Spleen (tissue), 11 donors: ENCODE measurements at regions not wholly inside any gene's neighbourhood (a gene's known extent, or its start where the extent isn't known, plus 50 kb on each side); places are given as distances from the start of the nearest gene placed in this dataset.

ENCODE experiments used
- DNase-seq: peaks from one replicate; pipeline ENCODE4 v3.0.0-alpha.2; 2020
- H3K27ac ChIP-seq, 8 donors: fragments of 200-600 bp; sonication (generic) in 7 of 8; 1 replicate in 4 of 8; 2 replicates in 4 of 8; pipeline versions ENCODE4 v1.5.0 to v1.8.0; 2016 to 2021; ENCODE audit warnings: inconsistent platforms in 4 of 8, mild to moderate bottlenecking in 4 of 8, moderate library complexity in 1 of 8
- H3K27me3 ChIP-seq, 7 donors: fragments of 200-600 bp; sonication (generic) in 6 of 7; replicated peaks in 1 of 7; 1 replicate in 4 of 7; 2 replicates in 3 of 7; pipeline versions ENCODE4 v1.5.0 to v1.8.0; 2016 to 2021; ENCODE audit warnings: inconsistent platforms in 3 of 7, mild to moderate bottlenecking in 1 of 7
- H3K36me3 ChIP-seq, 6 donors: fragments of 200-600 bp; sonication (generic) in 5 of 6; 1 replicate in 4 of 6; 2 replicates in 2 of 6; pipeline versions ENCODE4 v1.5.0 to v1.8.0; 2016 to 2021; ENCODE audit warnings: inconsistent platforms in 2 of 6
- H3K4me1 ChIP-seq, 6 donors: fragments of 200-600 bp; sonication (generic) in 5 of 6; 1 replicate in 3 of 6; 2 replicates in 3 of 6; pipeline versions ENCODE4 v1.5.0 to v1.8.0; 2016 to 2021; ENCODE audit warnings: inconsistent platforms in 3 of 6
- H3K4me3 ChIP-seq, 8 donors: fragments of 200-600 bp; sonication (generic) in 7 of 8; 1 replicate in 4 of 8; 2 replicates in 4 of 8; pipeline versions ENCODE4 v1.5.0 to v1.8.0; 2016 to 2021; ENCODE audit warnings: inconsistent platforms in 4 of 8, mild to moderate bottlenecking in 4 of 8, moderate library complexity in 2 of 8
- H3K9me3 ChIP-seq, 8 donors: fragments of 200-600 bp; sonication (generic) in 7 of 8; 1 replicate in 4 of 8; 2 replicates in 4 of 8; pipeline versions ENCODE4 v1.5.0 to v1.8.0; 2016 to 2021; ENCODE audit warnings: inconsistent platforms in 4 of 8
- CTCF ChIP-seq, 11 experiments: fragments of 200-600 bp in 7 of 11; fragments of 450-650 bp in 4 of 11; sonication (generic) in 4 of 11; IDR thresholded peaks in 8 of 11; conservative IDR thresholded peaks in 3 of 11; 1 replicate in 7 of 11; 2 replicates in 4 of 11; pipeline versions ENCODE4 v1.4.0 to v1.8.0; 2016 to 2021; ENCODE audit warnings: antibody characterized with exemption in 11 of 11, inconsistent platforms in 4 of 11, mild to moderate bottlenecking in 1 of 11
- POLR2A ChIP-seq, 3 donors: fragments of 450-650 bp; IDR thresholded peaks; one replicate each; pipeline ENCODE4 v1.5.1; 2017; ENCODE audit warnings: antibody characterized with exemption in 3 of 3, mild to moderate bottlenecking in 1 of 3
- POLR2AphosphoS5 ChIP-seq, 3 donors: sonication (generic); formaldehyde crosslinking; IDR thresholded peaks; one replicate each; pipeline ENCODE4 v1.5.1; 2017; ENCODE audit warnings: antibody characterized with exemption in 3 of 3
- WGBS, 5 donors: extraction: QIAGEN DNeasy Blood & Tissue Kit in 3 of 5; methylation state at CpG; one replicate each; pipeline versions ENCODE4 v1.1.5 to v1.1.7; 2013 to 2018; 5-methylcytosine and 5-hydroxymethylcytosine counted together
- intact Hi-C: fragments of 100-400 bp; cut with DNase I; formaldehyde crosslinking; loops from one replicate; pipeline ENCODE4 v1.15.0; 2023; ENCODE audit warnings: low total_unique reads
- donor health status: healthy with polysubstance abuse.
- donor health status: DM: no; HTN: no; CAD: no; lungs with moderate emphysema.
- donor health status: DM: no; HTN: no; CAD: no.
- donor health status: Bipolar disorder and iron deficiency.
- donor health status: healthy.
- donor health status: DM: no; HTN: no; CAD: no.
- donor health status: DM: yes; HTN: yes; CAD: no.

- Histone ChIP-seq H3K27ac (no peak overlapping the region), H3K36me3 (no peaks in the 10 kb centered on the region), H3K4me3 (no peak overlapping the region), H3K27me3 (no peaks in the 10 kb centered on the region), H3K4me1 (no peaks in the 10 kb centered on the region), H3K9me3 (peaks cover 0 to 39% (median 12%) of the 10 kb centered on the region in 8 donors)
- intact Hi-C loops = no loop called here
- TF ChIP-seq POLR2A (IDR thresholded peaks at IDR 0.05) = no peak
- TF ChIP-seq CTCF (IDR thresholded peaks at IDR 0.05 in 8 of 11, conservative IDR thresholded peaks at IDR 0.05 in 3 of 11) = no peak
- no peak for TF ChIP-seq POLR2AphosphoS5 (IDR thresholded peaks at IDR 0.05)
- no peak for DNase-seq
- WGBS, 5 donors = 67 to 88% (median 82%) methylated on average over 3 of the region's 3 CpGs
Measured at GRCh38 chr7:42587806-42588205, 324.1 kb downstream of the C7orf25 start.

DNA sequence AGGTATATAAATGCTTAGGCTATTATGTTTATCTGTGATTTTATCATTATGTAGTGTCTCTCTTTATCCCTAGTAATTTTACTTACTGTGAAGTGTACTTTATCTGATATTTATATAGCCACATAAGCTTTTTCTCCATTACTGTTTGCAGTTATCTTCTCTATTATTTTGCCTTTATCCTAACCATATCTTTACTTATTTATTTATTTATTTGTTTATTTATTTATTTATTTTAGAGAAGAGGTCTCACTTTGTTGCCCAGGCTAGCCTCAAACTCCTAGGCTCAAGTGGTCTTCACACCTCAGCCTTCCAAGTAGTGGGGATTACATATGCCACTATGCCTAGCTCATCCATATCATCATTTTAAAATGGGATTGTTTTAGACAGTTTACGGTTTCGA is 331.8 kb downstream of the C7orf25 start:
- 92 to 99% (median 98%) methylated on average over 2 of the region's 2 CpGs for WGBS, 5 donors
- H3K27ac ChIP-seq = no peak overlapping the region
- no peaks in the 10 kb centered on the region for H3K27me3 ChIP-seq
- peaks cover 0 to 42% (median 33%) of the 10 kb centered on the region in 8 donors for H3K9me3 ChIP-seq
- no peaks in the 10 kb centered on the region for H3K4me1 ChIP-seq
- H3K36me3 ChIP-seq = no peaks in the 10 kb centered on the region
- TF ChIP-seq POLR2A (IDR thresholded peaks at IDR 0.05) = no peak
- TF ChIP-seq CTCF (IDR thresholded peaks at IDR 0.05 in 8 of 11, conservative IDR thresholded peaks at IDR 0.05 in 3 of 11) = no peak
- TF ChIP-seq POLR2AphosphoS5 (IDR thresholded peaks at IDR 0.05) = no peak
- H3K4me3 ChIP-seq = no peak overlapping the region
- DNase-seq = no peak
- intact Hi-C loops = no loop called here

- H3K4me3 ChIP-seq = no peak overlapping the region
- intact Hi-C loops = no loop called here
- TF ChIP-seq CTCF (IDR thresholded peaks at IDR 0.05 in 8 of 11, conservative IDR thresholded peaks at IDR 0.05 in 3 of 11) = no peak
- TF ChIP-seq POLR2A (IDR thresholded peaks at IDR 0.05) = no peak
- no peak for TF ChIP-seq POLR2AphosphoS5 (IDR thresholded peaks at IDR 0.05)
- H3K4me1 ChIP-seq = no peaks in the 10 kb centered on the region
- no peaks in the 10 kb centered on the region for H3K27me3 ChIP-seq
- no peaks in the 10 kb centered on the region for H3K36me3 ChIP-seq
- peaks cover 0 to 22% (median 16%) of the 10 kb centered on the region in 8 donors for H3K9me3 ChIP-seq
- H3K27ac ChIP-seq = no peak overlapping the region
- DNase-seq = no peak
- 58 to 67% (median 62%) methylated on average over 2 of the region's 2 CpGs for WGBS, 5 donors
Measured at GRCh38 chr7:42575171-42575570, 336.7 kb downstream of the C7orf25 start.

DNA sequence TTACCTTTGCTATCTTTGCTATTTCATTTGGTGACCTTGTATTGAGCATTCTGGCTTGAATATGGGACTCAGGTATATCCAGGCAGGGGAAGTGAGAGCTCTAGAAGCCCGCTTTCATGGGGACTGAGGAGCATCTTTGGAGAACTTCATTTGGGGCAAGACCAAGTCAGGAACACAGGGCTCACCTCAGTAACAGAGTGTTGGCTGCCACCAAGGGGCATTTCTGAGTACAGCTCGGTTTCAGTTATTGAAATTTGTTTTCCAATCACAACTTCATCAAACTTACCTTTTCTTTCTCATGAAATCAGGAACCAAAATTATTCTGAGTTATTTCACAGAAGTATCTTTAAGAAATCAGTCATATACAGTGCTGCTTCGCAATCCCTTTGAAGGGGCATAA is 337.2 kb downstream of the C7orf25 start:
- TF ChIP-seq CTCF (IDR thresholded peaks at IDR 0.05 in 8 of 11, conservative IDR thresholded peaks at IDR 0.05 in 3 of 11) (no peak), POLR2A (IDR thresholded peaks at IDR 0.05) (no peak), POLR2AphosphoS5 (IDR thresholded peaks at IDR 0.05) (no peak)
- WGBS, 5 donors = 65 to 76% (median 69%) methylated on average over 3 of the region's 3 CpGs
- Histone ChIP-seq H3K9me3 (peaks cover 0 to 17% (median 11%) of the 10 kb centered on the region in 8 donors), H3K27me3 (no peaks in the 10 kb centered on the region), H3K4me1 (no peaks in the 10 kb centered on the region), H3K27ac (no peak overlapping the region), H3K4me3 (no peak overlapping the region), H3K36me3 (no peaks in the 10 kb centered on the region)
- no peak for DNase-seq
- intact Hi-C loops = no loop called here
